ENCODE measurements at regions not wholly inside any gene's neighbourhood (a gene's known extent, or its start where the extent isn't known, plus 50 kb on each side); places are given as distances from the start of the nearest gene placed in this dataset.

GRCh38 chr4:24033626-24034025 lies 143.8 kb upstream of the PPARGC1A start:
- Histone ChIP-seq H3K36me3 (no peaks in the 10 kb centered on the region), H3K27me3 (no peaks in the 10 kb centered on the region), H3K9me3 (no peaks in the 10 kb centered on the region), H3K27ac (no peak overlapping the region), H3K4me3 (no peak overlapping the region), H3K4me1 (no peaks in the 10 kb centered on the region)
- TF ChIP-seq POLR2A (IDR thresholded peaks at IDR 0.05): no peak
- TF ChIP-seq CTCF (IDR thresholded peaks at IDR 0.05): no peak
- TF ChIP-seq POLR2AphosphoS5 (IDR thresholded peaks at IDR 0.05): no peak
- DNase-seq (ENCODE audit: low spot score in 2 of 2): no peak
- intact Hi-C loops (cut with DNase I; ENCODE audit: low total_unique reads): no loop called here

- H3K4me3 ChIP-seq: no peak overlapping the region
- H3K36me3 ChIP-seq: no peaks in the 10 kb centered on the region
- no peaks in the 10 kb centered on the region for H3K9me3 ChIP-seq
- H3K4me1 ChIP-seq: no peaks in the 10 kb centered on the region
- TF ChIP-seq CTCF (IDR thresholded peaks at IDR 0.05) (peak in 1 of 3 donors; percentile 10), POLR2AphosphoS5 (IDR thresholded peaks at IDR 0.05) (no peak), POLR2A (IDR thresholded peaks at IDR 0.05) (no peak)
- DNase-seq (ENCODE audit: low spot score in 2 of 2): no peak
- intact Hi-C loops (cut with DNase I; ENCODE audit: low total_unique reads): no loop called here
- H3K27me3 ChIP-seq: no peaks in the 10 kb centered on the region
- no peak overlapping the region for H3K27ac ChIP-seq
Observed at GRCh38 chr4:24032371-24032989, 142.6 kb upstream of the PPARGC1A start.

GRCh38 chr4:24026596-24026995 lies 136.7 kb upstream of the PPARGC1A start:
- H3K27me3 ChIP-seq: peaks cover 0 to 4% of the 10 kb centered on the region in 2 donors
- no peaks in the 10 kb centered on the region for H3K4me1 ChIP-seq
- intact Hi-C loops (cut with DNase I; ENCODE audit: low total_unique reads): no loop called here
- no peak for DNase-seq (ENCODE audit: low spot score in 2 of 2)
- no peak overlapping the region for H3K27ac ChIP-seq
- no peaks in the 10 kb centered on the region for H3K36me3 ChIP-seq
- no peaks in the 10 kb centered on the region for H3K9me3 ChIP-seq
- no peak overlapping the region for H3K4me3 ChIP-seq
- no peak for TF ChIP-seq POLR2AphosphoS5 (IDR thresholded peaks at IDR 0.05)
- TF ChIP-seq POLR2A (IDR thresholded peaks at IDR 0.05): no peak
- TF ChIP-seq CTCF (IDR thresholded peaks at IDR 0.05): no peak

- Histone ChIP-seq H3K4me3 (no peak overlapping the region), H3K27ac (no peak overlapping the region), H3K27me3 (peaks cover 0 to 6% of the 10 kb centered on the region in 2 donors), H3K36me3 (no peaks in the 10 kb centered on the region), H3K4me1 (no peaks in the 10 kb centered on the region), H3K9me3 (no peaks in the 10 kb centered on the region)
- intact Hi-C loops (cut with DNase I; ENCODE audit: low total_unique reads): no loop called here
- TF ChIP-seq POLR2A (IDR thresholded peaks at IDR 0.05) (no peak), POLR2AphosphoS5 (IDR thresholded peaks at IDR 0.05) (no peak), CTCF (IDR thresholded peaks at IDR 0.05) (no peak)
- no peak for DNase-seq (ENCODE audit: low spot score in 2 of 2)
Observed at GRCh38 chr4:24024605-24025004, 134.8 kb upstream of the PPARGC1A start.

GRCh38 chr4:24024157-24024556 lies 134.3 kb upstream of the PPARGC1A start:
- no peaks in the 10 kb centered on the region for H3K4me1 ChIP-seq
- H3K27me3 ChIP-seq: peaks cover 0 to 6% of the 10 kb centered on the region in 2 donors
- DNase-seq (ENCODE audit: low spot score in 2 of 2): no peak
- no peak overlapping the region for H3K4me3 ChIP-seq
- H3K36me3 ChIP-seq: no peaks in the 10 kb centered on the region
- no peaks in the 10 kb centered on the region for H3K9me3 ChIP-seq
- no peak overlapping the region for H3K27ac ChIP-seq
- TF ChIP-seq POLR2AphosphoS5 (IDR thresholded peaks at IDR 0.05) (no peak), POLR2A (IDR thresholded peaks at IDR 0.05) (no peak), CTCF (IDR thresholded peaks at IDR 0.05) (no peak)
- intact Hi-C loops (cut with DNase I; ENCODE audit: low total_unique reads): no loop called here
